GM12875 (cell line): ENCODE measurements at regions not wholly inside any gene's neighbourhood (a gene's known extent, or its start where the extent isn't known, plus 50 kb on each side); places are given as distances from the start of the nearest gene placed in this dataset.

ENCODE experiments used
- H3K4me3 ChIP-seq: one replicate; pipeline ENCODE4 v1.5.1; 2011; ENCODE audit warnings: low read depth, low read length, control low read depth
- TF ChIP-seq, protein P1 (sequence below): IDR thresholded peaks from 2 replicates; pipeline ENCODE4 v1.5.1; 2011; ENCODE audit warnings: low read depth, mild to moderate bottlenecking, control low read depth, inconsistent platforms, low read length, moderate library complexity, borderline replicate concordance; ENCODE audit not compliant: insufficient read depth

DNA sequence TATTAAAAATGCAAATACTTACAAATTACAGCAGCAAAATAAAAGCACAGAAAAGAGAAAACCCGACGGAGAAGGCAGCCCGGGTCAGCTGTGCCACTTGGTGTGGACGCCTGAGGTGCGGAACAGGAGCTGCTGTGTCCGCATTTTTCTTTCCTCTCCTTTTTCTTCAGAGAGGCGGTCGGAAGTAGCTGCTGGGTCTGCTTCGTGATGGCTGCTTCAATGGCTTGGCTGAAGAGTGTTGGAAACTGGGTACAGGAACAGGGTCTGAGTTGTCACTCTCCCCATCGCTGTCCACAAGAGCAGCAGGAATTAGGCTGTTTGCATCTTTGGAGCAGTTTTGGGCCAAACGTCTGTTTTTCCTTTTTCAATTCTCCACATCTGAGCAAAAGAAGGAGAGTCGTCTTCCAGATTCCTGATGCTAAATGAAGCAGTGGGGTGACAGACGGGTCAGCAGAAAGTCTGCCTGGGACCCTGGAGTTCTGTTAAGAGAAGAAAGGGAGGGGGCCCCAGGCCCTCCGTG lies 53.5 kb upstream of the ARL8B start:
- TF ChIP-seq, protein P1, sequence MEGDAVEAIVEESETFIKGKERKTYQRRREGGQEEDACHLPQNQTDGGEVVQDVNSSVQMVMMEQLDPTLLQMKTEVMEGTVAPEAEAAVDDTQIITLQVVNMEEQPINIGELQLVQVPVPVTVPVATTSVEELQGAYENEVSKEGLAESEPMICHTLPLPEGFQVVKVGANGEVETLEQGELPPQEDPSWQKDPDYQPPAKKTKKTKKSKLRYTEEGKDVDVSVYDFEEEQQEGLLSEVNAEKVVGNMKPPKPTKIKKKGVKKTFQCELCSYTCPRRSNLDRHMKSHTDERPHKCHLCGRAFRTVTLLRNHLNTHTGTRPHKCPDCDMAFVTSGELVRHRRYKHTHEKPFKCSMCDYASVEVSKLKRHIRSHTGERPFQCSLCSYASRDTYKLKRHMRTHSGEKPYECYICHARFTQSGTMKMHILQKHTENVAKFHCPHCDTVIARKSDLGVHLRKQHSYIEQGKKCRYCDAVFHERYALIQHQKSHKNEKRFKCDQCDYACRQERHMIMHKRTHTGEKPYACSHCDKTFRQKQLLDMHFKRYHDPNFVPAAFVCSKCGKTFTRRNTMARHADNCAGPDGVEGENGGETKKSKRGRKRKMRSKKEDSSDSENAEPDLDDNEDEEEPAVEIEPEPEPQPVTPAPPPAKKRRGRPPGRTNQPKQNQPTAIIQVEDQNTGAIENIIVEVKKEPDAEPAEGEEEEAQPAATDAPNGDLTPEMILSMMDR: no peak
- no peak overlapping the region for H3K4me3 ChIP-seq

DNA sequence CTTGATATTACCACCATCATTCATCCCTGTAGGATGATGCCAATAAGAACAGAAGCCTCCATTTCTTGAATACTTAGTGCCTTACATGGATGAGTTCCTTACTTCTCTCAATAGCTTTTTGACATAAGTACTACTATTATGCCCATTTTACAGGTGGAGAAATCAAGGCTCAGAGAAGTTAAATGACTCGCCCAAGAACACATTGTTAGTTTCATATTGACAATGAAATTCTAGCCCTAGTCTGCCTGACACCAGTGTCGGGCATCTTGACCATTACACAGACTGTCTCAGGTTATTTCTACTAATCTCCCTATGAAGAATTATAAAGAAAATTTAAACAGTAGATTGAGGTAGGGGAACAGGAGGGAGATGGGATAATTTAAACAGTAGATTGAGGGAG lies 52.5 kb upstream of the ARL8B start:
- no peak overlapping the region for H3K4me3 ChIP-seq
- TF ChIP-seq, protein P1: no peak

DNA sequence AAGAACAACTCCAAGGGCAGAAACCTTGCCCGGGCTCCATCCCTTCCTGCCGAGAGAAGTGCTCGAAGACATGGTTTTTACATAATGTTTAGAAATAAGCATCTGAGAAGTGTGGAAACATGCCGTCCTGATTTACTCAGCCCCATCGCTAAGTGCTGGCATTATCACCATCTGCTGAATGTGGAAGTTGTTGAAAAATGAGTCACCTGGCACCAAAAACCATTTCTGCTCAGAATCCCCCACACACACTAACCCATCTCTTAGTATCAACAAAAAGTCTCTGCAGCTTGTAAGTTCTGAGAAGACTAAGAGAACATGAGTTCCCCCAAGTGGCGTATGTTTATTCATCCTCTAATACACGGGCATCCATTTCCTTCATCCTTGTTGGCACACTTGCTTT lies 51.0 kb upstream of the ARL8B start:
- H3K4me3 ChIP-seq: no peak overlapping the region
- TF ChIP-seq, protein P1: no peak

DNA sequence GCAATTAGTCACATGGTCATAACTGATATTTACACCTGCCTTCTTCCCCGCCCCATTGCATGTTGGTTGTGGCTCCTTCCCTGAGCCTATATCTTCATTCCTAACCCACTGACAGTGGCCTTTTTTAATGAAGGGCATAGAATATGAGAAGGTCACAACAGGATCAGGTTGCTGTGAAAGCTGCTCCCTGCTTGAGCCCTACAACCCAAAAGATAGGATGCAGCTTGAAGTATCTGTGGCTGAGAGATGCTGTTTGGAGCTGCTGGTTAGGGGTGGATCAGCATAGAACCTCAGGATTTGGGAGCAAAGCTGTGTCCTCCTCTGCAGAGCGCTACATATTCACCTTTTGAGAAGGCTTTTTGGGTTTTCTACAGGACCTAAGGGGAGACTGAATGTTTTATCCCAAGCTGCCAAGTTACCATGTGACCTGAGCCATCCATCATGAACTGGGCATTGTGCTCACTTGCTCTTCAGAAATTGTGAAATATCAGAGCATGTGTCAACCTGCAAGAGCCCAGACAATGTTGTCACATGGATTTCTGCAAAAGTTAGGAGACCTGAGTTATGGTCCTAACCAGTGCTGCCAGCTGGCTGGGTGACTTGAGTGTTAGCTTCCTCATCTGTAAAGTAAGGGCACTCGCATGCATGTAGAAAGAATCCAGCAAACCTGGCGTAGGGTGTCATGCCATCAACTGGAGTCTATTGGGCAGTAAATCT lies 49.8 kb upstream of the ARL8B start:
- TF ChIP-seq, protein P1: no peak
- H3K4me3 ChIP-seq: no peak overlapping the region
